GM12878 (cell line): ENCODE measurements at regions not wholly inside any gene's neighbourhood (a gene's known extent, or its start where the extent isn't known, plus 50 kb on each side); places are given as distances from the start of the nearest gene placed in this dataset.

ENCODE experiments used
- ATAC-seq: fragments of 200-7000 bp; cut with Tn5 transposase; 3 replicates; pipeline ENCODE4 v1.9.1; 2020; ENCODE audit warnings: mild to moderate bottlenecking, moderate library complexity
- BruUV-seq: library from RNA; stranded (reverse); fragments of 400-500 nt; replicated peaks from 2 replicates; lab custom pipeline; 2021; lab: Mats Ljungman, UMichigan
- CTCF ChIA-PET: fragments of 300-600 bp; sonication (Branson Sonifier 250); formaldehyde crosslinking; extraction: SDS; loops from one replicate; lab custom pipeline; 2021; ENCODE audit warnings: inconsistent platforms; lab: Yijun Ruan, JAX
- POLR2A ChIA-PET: fragments of 350-600 bp; formaldehyde crosslinking; extraction: SDS; loops from one replicate; lab custom pipeline; 2021; ENCODE audit warnings: inconsistent platforms; lab: Charles Lee
- RAD21 ChIA-PET: fragments of 300-600 bp; sonication (Branson Sonifier 250); formaldehyde crosslinking; loops from one replicate; lab custom pipeline; 2023; ENCODE audit warnings: antibody characterized with exemption; ENCODE audit not compliant: unreplicated experiment; lab: Charles Lee
- SMC1A ChIA-PET: fragments of 300-600 bp; sonication (Branson Sonifier 250); formaldehyde crosslinking; loops from one replicate; lab custom pipeline; 2023; ENCODE audit not compliant: unreplicated experiment, uncharacterized antibody; lab: Charles Lee
- DNase-seq: peaks from one replicate; pipeline ENCODE4 v3.0.0-alpha.2; 2011; ENCODE audit warnings: low read depth, low spot score
- FAIRE-seq: peaks from 3 replicates; lab custom pipeline; 2011; peaks lifted over from hg19 to GRCh38; lab: Jason Lieb, UNC
- H2AFZ ChIP-seq: 2 replicates; pipeline ENCODE4 v1.6.0; 2011; ENCODE audit warnings: low read depth, low read length, control low read depth; ENCODE audit not compliant: control insufficient read depth
- H3K27ac ChIP-seq: 2 replicates; pipeline ENCODE4 v1.5.1; 2011; ENCODE audit warnings: control low read depth; ENCODE audit not compliant: control insufficient read depth, insufficient read depth
- H3K27me3 ChIP-seq, 2 experiments: replicated peaks in 1 of 2; 2 replicates each; pipeline versions ENCODE4 v1.6.0 to v1.6.1; 2011; ENCODE audit warnings: low read length in 1 of 2; ENCODE audit not compliant: control insufficient read depth in 2 of 2, insufficient read depth in 2 of 2
- H3K36me3 ChIP-seq, 2 experiments: 2 replicates each; pipeline ENCODE4 v1.5.1; 2011; ENCODE audit warnings: low read length in 1 of 2; ENCODE audit not compliant: control insufficient read depth in 2 of 2, insufficient read depth in 2 of 2
- H3K4me1 ChIP-seq: 2 replicates; pipeline ENCODE4 v1.6.1; 2011; ENCODE audit warnings: mild to moderate bottlenecking, low read length, moderate library complexity, mixed read lengths; ENCODE audit not compliant: control insufficient read depth, insufficient read depth
- H3K4me2 ChIP-seq: 2 replicates; pipeline ENCODE4 v1.6.0; 2011; ENCODE audit warnings: control low read depth; ENCODE audit not compliant: control insufficient read depth, insufficient read depth
- H3K4me3 ChIP-seq: fragments of 200-600 bp; sonication (generic); 2 replicates; pipeline ENCODE4 v1.5.1; 2016
- H3K79me2 ChIP-seq: 2 replicates; pipeline ENCODE4 v1.6.0; 2011; ENCODE audit warnings: low read length; ENCODE audit not compliant: control insufficient read depth, insufficient read depth
- H3K9ac ChIP-seq: 2 replicates; pipeline ENCODE4 v1.8.0; 2011; ENCODE audit warnings: low read length, control low read depth, mixed read lengths; ENCODE audit not compliant: control insufficient read depth, insufficient read depth
- H3K9me3 ChIP-seq: replicated peaks from 3 replicates; pipeline ENCODE4 v1.5.1; 2011; ENCODE audit warnings: mild to moderate bottlenecking, low read length; ENCODE audit not compliant: control insufficient read depth, insufficient read depth
- H4K20me1 ChIP-seq: 2 replicates; pipeline ENCODE4 v1.6.0; 2011; ENCODE audit not compliant: control insufficient read depth, insufficient read depth
- BHLHE40 ChIP-seq, 2 experiments: fragments of 450-650 bp in 1 of 2; IDR thresholded peaks; 2 replicates each; pipeline ENCODE4 v1.6.1; 2011 to 2017; ENCODE audit warnings: low read depth in 2 of 2, borderline replicate concordance in 1 of 2, improper control_type of control experiment in 1 of 2, low read length in 1 of 2, mild to moderate bottlenecking in 1 of 2
- E4F1 ChIP-seq: fragments of 450-650 bp; IDR thresholded peaks from 2 replicates; pipeline ENCODE4 v1.6.1; 2018; ENCODE audit warnings: borderline replicate concordance, mild to moderate bottlenecking; ENCODE audit not compliant: partially characterized antibody
- MYB ChIP-seq: fragments of 150-350 bp; IDR thresholded peaks from 2 replicates; pipeline ENCODE4 v1.6.1; 2014; ENCODE audit warnings: mild to moderate bottlenecking, low read depth, low read length, borderline replicate concordance
- POLR2A ChIP-seq: IDR thresholded peaks from 2 replicates; pipeline ENCODE4 v1.6.1; 2011; ENCODE audit warnings: low read depth, mild to moderate bottlenecking, low read length
- POLR2AphosphoS5 ChIP-seq: IDR thresholded peaks from 2 replicates; pipeline ENCODE4 v1.6.1; 2011; ENCODE audit warnings: mild to moderate bottlenecking, low read length, inconsistent platforms
- RCOR1 ChIP-seq: conservative IDR thresholded peaks from 2 replicates; pipeline ENCODE4 v1.6.1; 2012; ENCODE audit warnings: low read depth, low read length, improper control_type of control experiment
- RELB ChIP-seq: fragments of 450-650 bp; IDR thresholded peaks from 2 replicates; pipeline ENCODE4 v1.6.1; 2017; ENCODE audit warnings: low read depth, mild to moderate bottlenecking, moderate library complexity
- SIN3A ChIP-seq: IDR thresholded peaks from 2 replicates; pipeline ENCODE4 v1.6.1; 2012; ENCODE audit warnings: low read depth, low read length, improper control_type of control experiment
- SP1 ChIP-seq: IDR thresholded peaks from one replicate; pipeline ENCODE4 v1.6.1; 2011; ENCODE audit warnings: low read depth, low read length
- TCF12 ChIP-seq: IDR thresholded peaks from 2 replicates; pipeline ENCODE4 v1.6.1; 2011; ENCODE audit warnings: low read depth, mild to moderate bottlenecking, low read length
- ZNF384 ChIP-seq: IDR thresholded peaks from 2 replicates; pipeline ENCODE4 v1.6.1; 2012; ENCODE audit warnings: low read depth, mild to moderate bottlenecking, low read length, improper control_type of control experiment, borderline replicate concordance
- WGBS: methylation state at CpG from one replicate; pipeline ENCODE4 v1.1.6; 2016; ENCODE audit warnings: low lambda C conversion rate; ENCODE audit not compliant: insufficient replicate concordance, insufficient coverage; ENCODE audit errors: missing lambda C conversion rate; 5-methylcytosine and 5-hydroxymethylcytosine counted together
- in situ Hi-C: fragments of 300-500 bp; cut with MboI; formaldehyde crosslinking; loops from 9 replicates; pipeline ENCODE4 v1.14.3; 2018; ENCODE audit warnings: mixed read lengths
- intact Hi-C: fragments of 100-400 bp; cut with micrococcal nuclease; formaldehyde crosslinking; loops from one replicate; pipeline ENCODE4 v1.14.2; 2022; ENCODE audit not compliant: unreplicated experiment
- TF ChIP-seq, protein P1 (sequence below): IDR thresholded peaks from 2 replicates; pipeline ENCODE4 v1.6.1; 2012; ENCODE audit warnings: low read depth, low read length, improper control_type of control experiment
- TF ChIP-seq, protein P2 (sequence below): IDR thresholded peaks from 2 replicates; pipeline ENCODE4 v1.6.1; 2012; ENCODE audit warnings: mild to moderate bottlenecking, low read depth, low read length
- TF ChIP-seq, protein P3 (sequence below), 3 experiments: IDR thresholded peaks in 2 of 3; conservative IDR thresholded peaks in 1 of 3; 2 replicates each; pipeline ENCODE4 v1.5.1; 2011; ENCODE audit warnings: low read depth in 3 of 3, low read length in 3 of 3, mild to moderate bottlenecking in 3 of 3, control low read depth in 2 of 3, moderate library complexity in 2 of 3, inconsistent platforms in 1 of 3, mixed read lengths in 1 of 3; ENCODE audit not compliant: control insufficient read depth in 2 of 3, insufficient read depth in 1 of 3; ENCODE audit errors: extremely low read depth in 1 of 3

GRCh38 chr10:94213001-94213530 is 149.7 kb downstream of the NOC3L start:
- RAD21 ChIA-PET = no interaction called here
- TF ChIP-seq, protein P1, sequence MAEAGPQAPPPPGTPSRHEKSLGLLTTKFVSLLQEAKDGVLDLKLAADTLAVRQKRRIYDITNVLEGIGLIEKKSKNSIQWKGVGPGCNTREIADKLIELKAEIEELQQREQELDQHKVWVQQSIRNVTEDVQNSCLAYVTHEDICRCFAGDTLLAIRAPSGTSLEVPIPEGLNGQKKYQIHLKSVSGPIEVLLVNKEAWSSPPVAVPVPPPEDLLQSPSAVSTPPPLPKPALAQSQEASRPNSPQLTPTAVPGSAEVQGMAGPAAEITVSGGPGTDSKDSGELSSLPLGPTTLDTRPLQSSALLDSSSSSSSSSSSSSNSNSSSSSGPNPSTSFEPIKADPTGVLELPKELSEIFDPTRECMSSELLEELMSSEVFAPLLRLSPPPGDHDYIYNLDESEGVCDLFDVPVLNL = no peak
- TF ChIP-seq SP1 (no peak), RCOR1 (no peak), TCF12 (no peak), POLR2A (no peak), RELB (no peak), MYB (no peak), SIN3A (no peak), BHLHE40 (IDR thresholded peaks at IDR 0.05; ENCODE audit: borderline replicate concordance in 1 of 2, low read depth in 2 of 2, low read length in 1 of 2) (no peak), E4F1 (no peak), POLR2AphosphoS5 (no peak), ZNF384 (no peak)
- TF ChIP-seq, protein P2, sequence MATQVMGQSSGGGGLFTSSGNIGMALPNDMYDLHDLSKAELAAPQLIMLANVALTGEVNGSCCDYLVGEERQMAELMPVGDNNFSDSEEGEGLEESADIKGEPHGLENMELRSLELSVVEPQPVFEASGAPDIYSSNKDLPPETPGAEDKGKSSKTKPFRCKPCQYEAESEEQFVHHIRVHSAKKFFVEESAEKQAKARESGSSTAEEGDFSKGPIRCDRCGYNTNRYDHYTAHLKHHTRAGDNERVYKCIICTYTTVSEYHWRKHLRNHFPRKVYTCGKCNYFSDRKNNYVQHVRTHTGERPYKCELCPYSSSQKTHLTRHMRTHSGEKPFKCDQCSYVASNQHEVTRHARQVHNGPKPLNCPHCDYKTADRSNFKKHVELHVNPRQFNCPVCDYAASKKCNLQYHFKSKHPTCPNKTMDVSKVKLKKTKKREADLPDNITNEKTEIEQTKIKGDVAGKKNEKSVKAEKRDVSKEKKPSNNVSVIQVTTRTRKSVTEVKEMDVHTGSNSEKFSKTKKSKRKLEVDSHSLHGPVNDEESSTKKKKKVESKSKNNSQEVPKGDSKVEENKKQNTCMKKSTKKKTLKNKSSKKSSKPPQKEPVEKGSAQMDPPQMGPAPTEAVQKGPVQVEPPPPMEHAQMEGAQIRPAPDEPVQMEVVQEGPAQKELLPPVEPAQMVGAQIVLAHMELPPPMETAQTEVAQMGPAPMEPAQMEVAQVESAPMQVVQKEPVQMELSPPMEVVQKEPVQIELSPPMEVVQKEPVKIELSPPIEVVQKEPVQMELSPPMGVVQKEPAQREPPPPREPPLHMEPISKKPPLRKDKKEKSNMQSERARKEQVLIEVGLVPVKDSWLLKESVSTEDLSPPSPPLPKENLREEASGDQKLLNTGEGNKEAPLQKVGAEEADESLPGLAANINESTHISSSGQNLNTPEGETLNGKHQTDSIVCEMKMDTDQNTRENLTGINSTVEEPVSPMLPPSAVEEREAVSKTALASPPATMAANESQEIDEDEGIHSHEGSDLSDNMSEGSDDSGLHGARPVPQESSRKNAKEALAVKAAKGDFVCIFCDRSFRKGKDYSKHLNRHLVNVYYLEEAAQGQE = no peak
- TF ChIP-seq, protein P3, sequence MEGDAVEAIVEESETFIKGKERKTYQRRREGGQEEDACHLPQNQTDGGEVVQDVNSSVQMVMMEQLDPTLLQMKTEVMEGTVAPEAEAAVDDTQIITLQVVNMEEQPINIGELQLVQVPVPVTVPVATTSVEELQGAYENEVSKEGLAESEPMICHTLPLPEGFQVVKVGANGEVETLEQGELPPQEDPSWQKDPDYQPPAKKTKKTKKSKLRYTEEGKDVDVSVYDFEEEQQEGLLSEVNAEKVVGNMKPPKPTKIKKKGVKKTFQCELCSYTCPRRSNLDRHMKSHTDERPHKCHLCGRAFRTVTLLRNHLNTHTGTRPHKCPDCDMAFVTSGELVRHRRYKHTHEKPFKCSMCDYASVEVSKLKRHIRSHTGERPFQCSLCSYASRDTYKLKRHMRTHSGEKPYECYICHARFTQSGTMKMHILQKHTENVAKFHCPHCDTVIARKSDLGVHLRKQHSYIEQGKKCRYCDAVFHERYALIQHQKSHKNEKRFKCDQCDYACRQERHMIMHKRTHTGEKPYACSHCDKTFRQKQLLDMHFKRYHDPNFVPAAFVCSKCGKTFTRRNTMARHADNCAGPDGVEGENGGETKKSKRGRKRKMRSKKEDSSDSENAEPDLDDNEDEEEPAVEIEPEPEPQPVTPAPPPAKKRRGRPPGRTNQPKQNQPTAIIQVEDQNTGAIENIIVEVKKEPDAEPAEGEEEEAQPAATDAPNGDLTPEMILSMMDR (IDR thresholded peaks at IDR 0.05 in 2 of 3, conservative IDR thresholded peaks at IDR 0.05 in 1 of 3; ENCODE audit: control insufficient read depth in 2 of 3, extremely low read depth in 1 of 3, insufficient read depth in 1 of 3, low read depth in 3 of 3, low read length in 3 of 3) = no peak

More at GRCh38 chr10:94213001-94213530, 149.7 kb downstream of the NOC3L start:
- Histone ChIP-seq H3K36me3 (no peaks in the 10 kb centered on the region), H3K4me1 (no peaks in the 10 kb centered on the region), H3K27ac (no peak overlapping the region), H2AFZ (no peak overlapping the region), H3K4me3 (no peak overlapping the region), H3K9ac (no peak overlapping the region), H3K4me2 (no peak overlapping the region), H4K20me1 (no peaks in the 10 kb centered on the region), H3K9me3 (no peaks in the 10 kb centered on the region), H3K79me2 (no peaks in the 10 kb centered on the region), H3K27me3 (peaks cover 0 to 2% of the 10 kb centered on the region in 2 experiments; a peak in 1 of 4 replicates)
- 55% methylated on average over 2 of the region's 2 CpGs for WGBS
- FAIRE-seq (no peak), ATAC-seq (no peak), DNase-seq (no peak)
- intact Hi-C loops (no loop called here), in situ Hi-C loops (no loop called here)
- BruUV-seq = no TSS peak
- SMC1A ChIA-PET = no interaction called here
- POLR2A ChIA-PET = no interaction called here
- CTCF ChIA-PET = no interaction called here
